Muscle of leg (tissue), 3 donors: ENCODE measurements at regions not wholly inside any gene's neighbourhood (a gene's known extent, or its start where the extent isn't known, plus 50 kb on each side); places are given as distances from the start of the nearest gene placed in this dataset.
A peak's percentile ranks its signal among the peaks of the same experiment; 100 is the strongest.
"Not testable (repeated sequence)": the region's sequence is repeated elsewhere in the genome, so short reads cannot be mapped to it uniquely, and the experiment has no call there.

Experiments
- DNase-seq: peaks from one replicate; pipeline ENCODE4 v3.0.0; 2013
- H3K27ac ChIP-seq: one replicate; pipeline ENCODE4 v1.5.1; 2013; ENCODE audit warnings: mild to moderate bottlenecking, low read length, control low read depth
- H3K27me3 ChIP-seq: one replicate; pipeline ENCODE4 v1.6.1; 2013; ENCODE audit warnings: low read length; ENCODE audit not compliant: control insufficient read depth, insufficient read depth
- H3K36me3 ChIP-seq: one replicate; pipeline ENCODE4 v1.6.1; 2013; ENCODE audit warnings: low read length; ENCODE audit not compliant: control insufficient read depth, insufficient read depth
- H3K4me1 ChIP-seq: one replicate; pipeline ENCODE4 v1.6.1; 2013; ENCODE audit warnings: low read length; ENCODE audit not compliant: control insufficient read depth, insufficient read depth
- H3K4me3 ChIP-seq: one replicate; pipeline ENCODE4 v1.5.1; 2013; ENCODE audit warnings: low read length, control low read depth
- H3K9me3 ChIP-seq: replicated peaks from 2 replicates; pipeline ENCODE4 v1.6.1; 2013; ENCODE audit warnings: low read depth, low read length; ENCODE audit not compliant: control insufficient read depth
- WGBS: methylation state at CpG from one replicate; pipeline ENCODE4 v1.1.5; 2013; ENCODE audit warnings: missing lambda C conversion rate; ENCODE audit not compliant: insufficient coverage; 5-methylcytosine and 5-hydroxymethylcytosine counted together

- no peaks in the 10 kb centered on the region for H3K36me3 ChIP-seq
- no peak overlapping the region for H3K4me3 ChIP-seq
- WGBS = no CpG with 5 or more reads among the region's 1 CpG
Observed at GRCh38 chr2:138255670-138256069, 245.9 kb upstream of the SPOPL start.

DNA sequence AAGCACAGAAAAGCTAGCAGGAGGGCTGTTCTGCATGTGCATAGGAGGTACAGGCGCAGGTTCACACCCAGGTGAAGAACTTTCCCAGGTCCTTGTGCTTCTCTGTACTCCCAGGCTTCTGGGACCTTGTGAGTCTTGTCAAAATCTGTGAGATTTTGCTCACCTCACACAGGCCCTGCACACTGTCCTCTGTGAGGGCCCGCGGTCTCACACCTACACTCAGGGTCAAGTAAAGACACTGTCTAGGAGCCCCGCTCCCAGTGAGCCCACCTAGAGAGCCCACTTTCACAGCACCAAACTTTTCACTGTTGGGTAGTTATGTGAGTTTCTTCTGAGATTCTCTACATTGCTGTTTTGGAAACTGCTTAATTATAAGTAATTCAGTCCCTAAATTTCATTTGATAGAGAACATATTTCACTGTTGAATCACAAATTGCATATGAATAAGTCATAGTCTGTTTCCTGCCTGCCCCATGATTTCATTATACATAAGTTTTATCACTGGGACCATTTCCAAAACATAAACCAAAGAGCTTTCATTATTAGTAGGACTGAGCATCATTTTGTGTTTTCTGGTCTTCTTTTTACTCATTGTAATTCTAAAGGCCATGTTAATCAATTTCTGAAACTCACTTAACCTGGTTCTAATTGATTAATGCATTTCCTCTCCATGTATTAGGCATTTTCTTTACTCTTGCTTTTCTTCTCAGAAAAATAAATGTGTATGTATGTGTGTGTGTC lies 234.2 kb upstream of the SPOPL start:
- peak; percentile 5 for DNase-seq
- Histone ChIP-seq H3K4me1 (no peaks in the 10 kb centered on the region), H3K4me3 (no peak overlapping the region), H3K36me3 (no peaks in the 10 kb centered on the region), H3K9me3 (peaks cover 3% of the 10 kb centered on the region), H3K27me3 (no peaks in the 10 kb centered on the region), H3K27ac (no peak overlapping the region)
- 86% methylated on average over 1 of the region's 4 CpGs for WGBS

More at GRCh38 chr2:138255670-138256069, 245.9 kb upstream of the SPOPL start:
- H3K9me3 ChIP-seq = no peaks in the 10 kb centered on the region
- no peak overlapping the region for H3K27ac ChIP-seq
- DNase-seq = no peak
- H3K4me1 ChIP-seq = no peaks in the 10 kb centered on the region
- no peaks in the 10 kb centered on the region for H3K27me3 ChIP-seq

- no peak for DNase-seq
- H3K4me3 ChIP-seq = no peak overlapping the region
- H3K27me3 ChIP-seq = no peaks in the 10 kb centered on the region
- H3K4me1 ChIP-seq = no peaks in the 10 kb centered on the region
- H3K36me3 ChIP-seq = no peaks in the 10 kb centered on the region
- H3K9me3 ChIP-seq = no peaks in the 10 kb centered on the region
- H3K27ac ChIP-seq = no peak overlapping the region
Observed at GRCh38 chr2:138267902-138268254, 233.7 kb upstream of the SPOPL start.

DNA sequence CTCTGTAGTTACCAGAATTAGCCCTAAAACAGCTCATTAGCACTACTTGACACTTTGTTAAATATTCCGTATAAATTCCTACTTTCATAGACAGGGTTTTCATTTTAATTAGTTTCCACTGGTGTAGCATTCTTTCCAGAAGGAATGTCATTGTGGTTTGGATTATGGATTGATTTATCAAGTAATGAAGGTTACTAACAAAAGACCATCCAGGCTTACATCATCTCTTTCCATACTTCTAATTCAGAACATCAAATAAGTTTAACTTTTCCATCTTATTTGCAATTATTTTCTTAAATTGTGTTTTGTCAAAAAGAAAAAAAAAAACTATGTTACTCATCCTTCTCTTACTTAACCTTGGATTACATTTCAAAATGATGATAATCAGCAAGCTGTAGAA lies 231.8 kb upstream of the SPOPL start:
- Histone ChIP-seq H3K4me1 (no peaks in the 10 kb centered on the region), H3K9me3 (no peaks in the 10 kb centered on the region), H3K4me3 (no peak overlapping the region), H3K27ac (no peak overlapping the region), H3K36me3 (no peaks in the 10 kb centered on the region), H3K27me3 (no peaks in the 10 kb centered on the region)
- no CpG with 5 or more reads among the region's 1 CpG for WGBS
- DNase-seq = no peak

- Histone ChIP-seq H3K4me3 (no peak overlapping the region), H3K9me3 (no peaks in the 10 kb centered on the region), H3K4me1 (no peaks in the 10 kb centered on the region), H3K36me3 (no peaks in the 10 kb centered on the region), H3K27ac (no peak overlapping the region), H3K27me3 (no peaks in the 10 kb centered on the region)
- no peak for DNase-seq
- 48% methylated on average over 3 of the region's 7 CpGs for WGBS
Observed at GRCh38 chr2:138271467-138271866, 230.1 kb upstream of the SPOPL start.

DNA sequence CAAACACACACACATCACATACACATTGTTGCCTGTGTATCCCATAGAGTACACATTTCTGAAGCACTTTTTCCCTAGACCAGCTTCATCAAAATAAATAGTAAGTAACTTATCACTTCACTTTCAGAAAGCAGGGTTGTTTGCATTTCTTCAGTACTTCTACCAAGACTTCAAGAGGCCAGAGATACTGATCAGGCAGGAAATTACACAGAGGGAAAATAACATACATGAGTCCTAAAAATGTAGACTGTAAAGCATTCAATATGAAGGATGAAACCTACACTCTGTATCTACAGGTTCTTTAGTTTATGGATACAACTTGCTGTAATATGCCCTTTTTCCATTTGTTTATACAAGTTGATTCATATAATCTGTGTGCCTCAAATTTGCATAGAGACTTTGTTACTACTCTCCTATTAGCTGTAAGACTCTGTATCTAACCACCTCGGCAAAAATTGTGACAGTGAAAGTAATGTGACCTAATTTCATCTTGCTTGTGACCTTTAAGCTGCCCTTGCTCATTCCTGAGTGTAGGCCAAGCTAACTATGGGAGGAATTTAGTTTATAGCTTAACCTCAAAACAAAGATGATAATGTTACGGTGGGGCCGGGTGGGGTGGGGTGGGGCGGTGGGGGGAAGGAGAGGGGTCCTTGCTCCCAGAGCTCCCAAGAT lies 228.9 kb upstream of the SPOPL start:
- Histone ChIP-seq H3K27me3 (no peaks in the 10 kb centered on the region), H3K4me3 (no peak overlapping the region), H3K27ac (no peak overlapping the region), H3K9me3 (no peaks in the 10 kb centered on the region), H3K36me3 (no peaks in the 10 kb centered on the region), H3K4me1 (no peaks in the 10 kb centered on the region)
- WGBS = no CpG with 5 or more reads among the region's 4 CpGs
- no peak for DNase-seq

DNA sequence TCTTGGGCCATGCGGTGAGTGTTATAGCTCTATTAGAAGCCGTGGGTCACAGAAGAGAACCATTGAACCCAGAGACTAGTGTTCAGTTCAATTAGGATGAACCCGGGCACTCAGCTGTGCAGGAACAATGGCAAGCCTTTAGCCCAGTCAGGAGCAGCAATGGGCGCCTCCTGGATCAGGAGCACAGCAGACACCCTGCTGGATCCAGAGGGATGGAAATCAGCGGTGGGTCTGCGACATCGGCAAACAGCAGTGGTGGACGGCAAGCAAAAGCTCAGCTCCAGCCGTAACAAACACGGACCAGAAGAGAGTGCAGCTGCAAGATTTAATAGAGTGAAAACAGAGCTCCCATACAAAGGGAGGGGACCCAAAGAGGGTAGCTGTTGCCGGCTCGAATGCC lies 228.3 kb upstream of the SPOPL start:
- not testable (repeated sequence) for H3K27ac ChIP-seq, H3K9me3 ChIP-seq, H3K4me3 ChIP-seq, H3K4me1 ChIP-seq, H3K27me3 ChIP-seq, DNase-seq, H3K36me3 ChIP-seq
- 67% methylated on average over 9 of the region's 12 CpGs for WGBS

- H3K9me3 ChIP-seq = no peaks in the 10 kb centered on the region
- no peak for DNase-seq
- H3K27me3 ChIP-seq = no peaks in the 10 kb centered on the region
- no peaks in the 10 kb centered on the region for H3K36me3 ChIP-seq
- H3K27ac ChIP-seq = no peak overlapping the region
- WGBS = 82% methylated on average over 1 of the region's 3 CpGs
- no peaks in the 10 kb centered on the region for H3K4me1 ChIP-seq
- no peak overlapping the region for H3K4me3 ChIP-seq
Observed at GRCh38 chr2:138274421-138275291, 226.9 kb upstream of the SPOPL start.

DNA sequence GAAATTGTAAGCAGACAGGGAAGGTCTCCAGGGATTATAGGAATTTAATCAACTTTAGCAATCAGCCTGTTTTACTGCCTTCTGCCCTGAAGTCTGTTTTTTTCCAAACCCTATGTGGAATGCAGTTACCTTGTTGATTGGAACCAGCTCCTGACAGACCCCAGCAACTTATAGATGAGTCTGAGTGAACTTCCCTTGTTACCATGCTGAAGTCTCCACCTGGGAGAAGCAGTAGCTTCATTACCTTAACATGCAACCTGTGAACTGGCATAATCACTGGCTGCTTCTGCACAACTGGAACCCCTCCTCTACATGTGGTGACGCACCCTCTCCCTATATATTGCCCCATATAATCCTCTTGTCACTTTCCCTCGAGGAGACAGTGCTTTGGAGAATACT lies 226.3 kb upstream of the SPOPL start:
- Histone ChIP-seq H3K36me3 (no peaks in the 10 kb centered on the region), H3K27ac (no peak overlapping the region), H3K9me3 (no peaks in the 10 kb centered on the region), H3K4me1 (no peaks in the 10 kb centered on the region), H3K4me3 (no peak overlapping the region), H3K27me3 (no peaks in the 10 kb centered on the region)
- WGBS = no CpG with 5 or more reads among the region's 2 CpGs
- DNase-seq = no peak

DNA sequence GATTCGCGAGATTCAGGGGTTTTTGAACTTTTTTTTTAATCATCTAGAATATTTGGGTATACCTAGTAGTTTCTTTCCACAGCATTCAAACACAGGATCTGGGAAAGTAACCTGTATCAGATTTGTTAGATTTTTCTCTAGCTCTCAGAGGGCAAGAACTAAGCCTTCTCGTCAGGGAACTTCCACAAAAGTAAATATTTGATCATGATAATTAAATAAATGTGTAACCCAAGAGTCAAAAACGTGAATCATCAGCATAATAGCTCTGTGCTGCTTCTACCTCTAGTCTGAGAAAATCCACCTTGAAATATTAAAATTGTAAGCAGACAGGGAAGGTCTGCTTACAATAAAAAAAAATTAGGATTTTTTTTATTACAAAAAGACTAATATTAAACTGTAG lies 225.7 kb upstream of the SPOPL start:
- Histone ChIP-seq H3K9me3 (no peaks in the 10 kb centered on the region), H3K27ac (no peak overlapping the region), H3K27me3 (no peaks in the 10 kb centered on the region), H3K4me1 (no peaks in the 10 kb centered on the region), H3K4me3 (no peak overlapping the region), H3K36me3 (no peaks in the 10 kb centered on the region)
- DNase-seq = no peak
- no CpG with 5 or more reads among the region's 4 CpGs for WGBS
